SHP77 treated with DMSO at 0.1 percent for 48 hours (cell line): ENCODE measurements at regions not wholly inside any gene's neighbourhood (a gene's known extent, or its start where the extent isn't known, plus 50 kb on each side); places are given as distances from the start of the nearest gene placed in this dataset.

Experiments
- DNase-seq: peaks from one replicate; lab custom pipeline; 2025; lab: John Stamatoyannopoulos, UW

DNA sequence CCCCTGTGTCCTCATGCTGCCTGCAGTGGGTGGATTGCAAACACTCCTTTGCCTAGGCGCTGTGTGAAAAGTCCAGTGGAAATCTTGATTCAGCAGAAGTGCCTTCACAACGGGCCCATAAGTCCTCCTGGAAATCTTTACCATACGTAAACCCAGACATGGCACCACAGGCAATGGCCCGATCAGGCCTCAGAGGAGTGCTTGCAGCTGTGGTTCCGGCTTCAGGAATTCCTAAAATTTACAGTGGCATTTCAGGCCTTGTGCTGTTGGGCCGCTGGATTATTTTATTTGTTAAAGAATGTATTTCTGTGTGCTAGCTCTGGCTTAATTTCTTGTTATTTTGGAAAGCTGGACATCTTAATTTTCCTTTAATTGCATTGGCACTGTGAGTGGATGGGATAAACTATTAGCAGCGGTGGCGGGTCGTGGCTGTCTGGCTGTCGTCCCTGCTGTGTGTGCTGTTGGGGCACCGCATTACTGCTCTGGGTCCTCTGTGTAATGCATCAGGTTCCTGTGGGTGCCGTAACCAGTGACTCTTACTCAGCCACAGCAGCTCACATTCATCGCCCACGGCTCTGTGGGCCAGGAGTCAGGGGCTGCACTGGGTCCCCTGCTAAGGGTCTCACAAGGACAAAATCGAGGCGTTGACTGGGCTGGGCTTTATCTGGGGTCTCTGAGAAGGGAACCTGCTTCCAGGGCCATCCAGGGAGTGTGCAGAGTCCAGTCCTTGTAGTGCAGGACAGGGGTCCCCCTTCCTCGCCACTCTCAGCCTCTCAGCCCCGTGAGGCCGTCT, 73.1 kb downstream of the RTP5 start:
- DNase-seq = no peak

DNA sequence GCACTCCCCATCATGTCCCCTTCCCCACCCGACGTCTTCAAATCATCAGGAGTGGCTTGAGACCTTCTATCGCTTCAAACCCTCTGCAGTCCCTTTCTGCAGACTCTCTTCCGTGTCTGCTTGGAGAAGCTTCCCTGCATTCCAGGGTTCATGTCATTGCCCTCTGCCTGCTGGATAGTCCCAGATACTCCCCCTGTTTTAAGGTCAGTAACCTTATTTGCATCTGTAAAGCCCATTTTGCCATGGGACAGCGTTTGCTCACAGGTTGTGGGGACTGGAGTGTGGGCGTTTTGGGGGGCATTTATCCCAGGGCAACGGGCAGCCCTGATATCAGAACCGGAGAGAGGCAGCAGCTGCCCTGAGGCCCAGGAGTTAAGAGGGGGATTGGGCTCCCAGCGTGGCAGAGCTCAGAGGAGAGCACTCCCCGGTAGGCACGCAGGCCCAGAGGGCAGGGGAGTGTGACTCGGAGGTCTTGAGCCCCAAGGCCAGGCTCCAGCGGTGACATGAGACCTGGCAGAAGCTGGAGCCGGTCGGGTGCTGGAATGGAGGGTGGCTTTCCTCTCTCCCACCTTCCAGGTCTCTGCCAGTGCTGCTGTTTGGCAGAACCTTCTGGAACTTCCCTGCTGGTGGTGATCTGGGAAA, 73.8 kb downstream of the RTP5 start:
- DNase-seq = no peak

DNA sequence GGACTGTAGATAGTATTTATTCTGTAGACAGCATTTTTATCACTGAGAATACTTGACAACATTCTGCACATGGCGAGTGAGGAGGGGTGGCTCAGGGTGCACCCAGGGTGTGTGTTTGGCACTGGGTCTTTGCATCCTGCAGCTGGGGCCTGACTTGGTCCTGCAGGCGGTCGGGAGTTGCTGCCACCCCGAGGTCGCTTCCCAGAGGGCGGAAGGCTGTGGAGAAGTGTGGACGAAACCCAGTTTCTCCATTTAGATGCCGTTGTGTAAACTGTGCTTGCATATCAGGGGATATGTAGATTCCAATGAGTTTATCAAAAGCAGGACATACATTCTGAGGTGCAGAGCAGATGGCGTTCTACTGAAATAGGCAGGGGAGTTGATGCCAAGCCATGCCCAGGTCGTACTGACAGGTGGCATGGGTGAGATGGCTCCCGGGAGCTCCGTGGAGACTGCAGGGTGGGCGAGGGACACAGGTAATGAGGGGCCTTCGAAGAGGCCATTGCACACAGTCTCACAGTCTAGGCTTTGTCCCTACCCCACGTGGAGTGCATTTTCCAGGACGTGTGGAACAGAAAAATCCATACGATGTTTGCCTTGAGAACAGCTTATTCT, 74.5 kb downstream of the RTP5 start:
- no peak for DNase-seq

DNA sequence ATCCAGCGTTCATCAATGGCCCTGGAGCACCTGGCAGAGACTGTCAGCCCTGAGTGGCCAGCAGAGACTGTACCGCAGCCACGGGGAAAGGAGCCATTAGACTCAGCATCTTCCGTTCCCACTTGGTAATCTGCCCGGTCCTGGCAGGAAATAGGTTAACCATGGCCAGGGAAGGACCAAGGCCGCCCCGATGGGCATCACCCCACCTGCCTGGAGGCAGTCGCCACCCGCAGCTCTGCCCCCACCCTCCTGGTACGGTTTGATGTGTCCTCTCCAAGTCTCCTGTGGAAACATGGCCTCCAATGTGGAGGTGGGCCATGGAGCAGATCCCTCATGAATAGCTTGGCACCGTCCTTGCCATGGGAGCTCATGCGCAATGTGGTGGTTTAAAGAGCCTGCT, 75.3 kb downstream of the RTP5 start:
- DNase-seq = no peak

DNA sequence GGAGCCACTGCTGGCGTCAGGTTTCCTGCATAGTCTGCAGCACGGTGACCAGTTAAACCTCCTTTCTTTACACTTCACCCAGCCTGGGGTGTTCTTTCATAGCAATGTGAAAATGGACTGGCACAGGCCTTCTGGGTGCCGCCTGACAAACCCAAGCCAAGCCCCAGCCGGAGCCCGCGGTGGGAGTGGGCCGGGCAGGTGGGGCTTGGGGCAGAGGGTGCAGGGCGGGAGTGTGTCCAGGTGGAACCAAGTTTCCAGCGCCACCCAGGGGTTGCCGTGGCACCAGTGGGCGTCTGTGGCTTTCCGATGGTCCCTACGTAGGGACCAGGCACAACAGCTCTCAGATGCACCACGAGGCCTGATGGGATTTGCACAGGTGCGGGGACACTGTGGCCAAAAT, 75.8 kb downstream of the RTP5 start:
- DNase-seq = no peak

DNA sequence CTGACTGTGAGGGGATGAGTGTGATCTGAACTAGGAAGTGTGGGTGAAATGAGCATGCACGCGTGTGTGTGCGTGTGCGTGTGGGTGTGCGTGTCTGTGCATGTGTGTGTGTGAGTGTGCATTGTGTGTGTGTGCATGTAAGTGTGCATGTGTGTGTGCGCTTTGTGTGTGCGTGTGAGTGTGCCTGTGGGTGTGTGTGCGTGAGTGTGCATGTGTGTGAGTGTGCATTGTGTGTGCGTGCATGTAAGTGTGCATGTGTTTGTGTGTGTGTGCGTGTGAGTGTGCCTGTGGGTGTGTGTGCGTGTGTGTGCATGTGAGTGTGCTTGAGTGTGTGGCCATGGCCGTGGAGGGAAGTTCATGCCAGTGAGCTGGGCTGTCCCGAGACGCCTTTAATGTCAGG, 76.3 kb downstream of the RTP5 start:
- no peak for DNase-seq

DNA sequence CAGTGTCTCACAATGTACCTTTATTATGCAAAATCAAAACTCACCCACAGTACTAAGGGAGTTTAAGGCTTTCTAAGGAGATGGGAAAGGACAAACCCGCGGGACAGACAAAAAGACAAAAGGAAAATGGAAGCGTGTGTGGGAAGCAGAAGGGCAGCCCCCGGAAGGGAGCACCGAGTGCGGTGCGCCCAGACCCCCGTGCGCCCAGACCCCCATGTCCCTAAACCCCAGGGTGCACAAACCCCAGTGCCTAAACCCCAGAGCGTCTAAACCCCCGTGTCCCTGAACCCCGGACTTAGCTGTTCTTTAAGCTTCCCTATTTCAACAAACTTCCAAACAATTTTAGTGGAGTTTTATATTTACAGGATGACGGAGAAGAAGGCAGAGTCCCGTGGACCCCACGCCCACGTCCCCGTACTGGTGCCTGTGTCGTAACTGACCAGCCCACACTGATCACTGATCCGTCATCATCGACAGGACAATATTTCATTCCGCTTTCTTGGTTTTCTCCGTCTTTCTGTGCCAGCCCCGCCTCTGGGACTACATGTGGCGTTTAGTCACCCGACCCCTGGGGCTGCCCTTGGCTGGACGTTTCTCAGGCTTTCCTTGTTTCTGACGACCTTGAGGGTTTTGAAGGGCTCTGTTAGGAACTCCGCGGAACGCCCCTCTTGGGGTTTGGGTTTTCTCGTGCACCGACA, 76.9 kb downstream of the RTP5 start:
- no peak for DNase-seq

DNA sequence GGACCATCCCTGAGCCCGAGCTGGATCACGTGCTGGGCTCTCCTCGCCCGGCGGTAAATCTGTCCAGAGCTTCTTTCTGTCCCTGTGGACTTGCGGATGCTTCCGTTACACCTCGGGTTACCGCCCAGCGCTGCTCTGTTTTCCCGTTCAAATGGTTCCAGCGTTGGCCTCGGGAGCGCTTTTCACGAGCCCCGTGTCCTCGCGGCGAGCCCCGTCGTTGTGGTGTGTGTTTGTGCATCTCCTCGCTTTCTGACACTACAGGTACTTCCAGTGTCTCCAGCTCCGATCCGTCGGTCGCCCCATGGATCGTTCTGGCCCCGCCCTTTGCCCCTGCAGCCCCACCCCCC, 77.4 kb downstream of the RTP5 start:
- DNase-seq = no peak

DNA sequence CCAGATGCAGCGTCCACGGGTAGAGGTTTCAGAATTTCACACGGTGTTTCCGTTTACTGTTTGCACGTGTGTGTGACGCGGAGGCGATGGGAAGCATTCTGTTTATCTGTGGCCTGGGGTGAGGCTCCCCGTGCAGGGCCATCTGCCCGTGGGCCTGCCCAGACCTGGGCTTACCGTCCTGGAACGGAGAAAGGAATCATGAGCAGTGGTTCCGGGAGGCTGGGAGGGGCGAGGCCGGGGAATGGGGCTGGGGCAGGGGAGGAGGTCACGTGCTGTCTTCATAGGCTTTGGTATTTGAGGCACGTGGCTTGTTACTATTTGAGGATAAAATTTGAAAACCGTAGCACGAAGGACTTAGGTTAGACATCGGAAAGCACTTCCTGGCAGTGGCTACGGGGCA, 77.9 kb downstream of the RTP5 start:
- no peak for DNase-seq

DNA sequence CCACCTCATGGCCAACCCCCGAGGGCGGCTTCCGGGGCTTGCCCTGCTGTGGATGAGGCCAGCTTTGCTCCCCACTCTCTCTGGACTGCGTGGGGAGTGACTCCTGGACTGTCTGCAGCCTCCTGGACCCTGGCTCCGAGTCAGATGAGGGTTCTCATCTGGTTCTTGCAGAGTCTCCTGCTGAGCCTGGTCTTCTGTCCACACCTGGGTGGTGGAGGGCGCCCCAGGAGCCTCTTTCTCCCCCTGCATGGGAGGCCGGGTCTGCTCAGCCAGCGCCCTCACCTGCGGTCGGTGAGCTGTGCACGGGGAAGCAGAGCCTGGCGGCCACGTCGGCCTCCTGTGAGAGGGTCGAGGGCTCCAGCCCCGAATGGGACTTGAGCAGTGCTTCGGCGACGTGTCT, 78.3 kb downstream of the RTP5 start:
- DNase-seq = no peak

DNA sequence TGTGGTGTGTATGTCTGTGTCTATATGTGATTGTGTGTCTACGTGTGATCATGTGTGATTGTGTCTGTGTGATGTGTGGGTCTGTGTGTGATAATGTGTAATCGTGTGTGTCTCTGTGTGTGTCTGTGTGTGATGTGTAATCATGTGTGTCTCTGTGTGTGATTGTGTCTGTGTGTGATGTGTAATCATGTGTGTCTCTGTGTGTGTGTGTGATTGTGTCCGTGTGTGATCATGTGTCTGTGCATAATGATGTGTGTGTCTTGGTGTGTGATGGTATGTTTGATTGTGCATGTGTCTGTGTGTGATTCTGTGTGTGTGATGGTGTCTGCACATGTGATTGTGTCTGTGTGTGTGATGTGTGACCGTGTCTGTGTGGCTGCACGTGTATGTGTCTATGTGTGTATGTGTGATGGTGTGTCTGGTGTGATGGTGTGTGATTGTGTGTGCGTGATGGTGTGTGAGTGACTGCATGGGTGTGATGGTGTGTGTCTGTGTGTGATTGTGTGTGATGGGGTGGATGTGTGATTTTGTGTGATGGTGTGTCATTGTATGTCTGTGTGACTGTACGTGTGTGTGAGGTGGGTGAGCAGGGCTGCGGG, 78.9 kb downstream of the RTP5 start:
- no peak for DNase-seq

DNA sequence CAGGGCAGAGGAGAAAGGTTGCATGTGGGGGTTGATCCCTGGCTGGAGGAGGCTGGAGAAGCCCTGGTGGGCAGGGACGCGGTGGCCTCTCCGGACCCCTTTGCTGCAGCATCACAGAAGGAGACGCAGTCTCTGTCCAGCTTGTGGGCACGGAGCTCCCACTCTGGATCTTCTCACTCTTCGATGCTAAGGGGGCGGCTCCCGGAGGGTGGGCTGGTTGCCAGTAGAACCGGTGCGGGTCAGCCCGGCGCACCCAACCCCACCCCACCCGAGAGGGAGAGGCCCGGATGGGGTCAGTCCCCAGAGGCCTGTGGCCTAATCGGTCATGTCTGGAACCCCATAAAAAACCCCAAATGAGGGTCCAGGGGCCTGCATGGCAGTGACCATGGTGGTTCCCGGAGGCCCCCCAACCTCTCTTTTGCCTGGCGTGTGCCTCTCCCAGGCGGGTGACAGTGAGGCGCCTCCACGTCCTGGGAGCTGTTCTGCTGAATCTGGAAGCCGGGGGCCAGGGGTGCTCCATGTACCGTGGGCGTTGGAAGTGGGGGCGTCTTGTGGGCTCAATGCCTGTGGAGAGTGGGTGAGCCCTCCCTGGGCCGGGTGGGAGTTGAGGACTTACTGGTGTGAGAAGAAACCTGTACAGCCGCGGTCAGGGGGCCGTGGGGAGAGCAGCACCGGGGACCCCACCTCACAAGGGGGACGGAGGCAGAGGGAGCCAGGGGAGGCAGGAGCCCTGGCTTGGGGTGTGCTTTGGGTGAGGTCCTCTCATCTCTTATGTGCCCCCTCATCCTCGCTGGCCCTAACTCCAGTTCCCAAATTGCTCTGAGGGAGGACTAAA, 79.6 kb downstream of the RTP5 start:
- no peak for DNase-seq

DNA sequence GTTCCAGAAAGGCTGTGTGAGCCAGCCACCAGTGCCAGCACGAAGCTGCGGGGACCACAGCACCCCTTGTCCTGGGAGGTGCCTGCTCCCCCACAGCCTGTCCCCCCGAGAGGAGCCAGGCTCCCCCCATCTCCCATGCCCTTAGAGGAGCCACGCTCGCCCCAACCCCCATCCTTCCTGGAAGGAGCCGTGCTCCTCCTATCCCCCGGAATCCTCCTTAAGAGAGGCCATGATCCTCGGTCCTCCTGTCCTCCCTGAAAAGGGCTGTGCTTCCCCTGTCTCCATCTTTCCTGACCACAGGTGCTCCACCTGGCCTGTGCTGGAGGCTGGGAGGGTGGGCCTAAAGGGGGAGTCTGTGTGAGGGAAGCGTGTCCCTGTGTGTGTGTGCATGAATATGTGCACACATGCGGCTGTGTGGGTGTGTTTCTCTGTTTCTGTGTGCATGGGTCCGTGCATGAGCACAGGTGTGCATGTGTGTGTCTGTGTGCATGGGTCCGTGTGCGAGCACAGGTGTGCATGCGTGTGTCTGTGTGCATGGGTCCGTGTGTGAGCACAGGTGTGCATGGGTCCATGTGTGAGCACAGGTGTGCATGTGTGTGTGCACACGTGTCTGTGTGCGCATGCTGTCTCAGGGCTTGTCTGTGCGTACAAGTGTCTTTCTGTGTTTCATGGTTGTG, 80.3 kb downstream of the RTP5 start:
- DNase-seq = no peak

DNA sequence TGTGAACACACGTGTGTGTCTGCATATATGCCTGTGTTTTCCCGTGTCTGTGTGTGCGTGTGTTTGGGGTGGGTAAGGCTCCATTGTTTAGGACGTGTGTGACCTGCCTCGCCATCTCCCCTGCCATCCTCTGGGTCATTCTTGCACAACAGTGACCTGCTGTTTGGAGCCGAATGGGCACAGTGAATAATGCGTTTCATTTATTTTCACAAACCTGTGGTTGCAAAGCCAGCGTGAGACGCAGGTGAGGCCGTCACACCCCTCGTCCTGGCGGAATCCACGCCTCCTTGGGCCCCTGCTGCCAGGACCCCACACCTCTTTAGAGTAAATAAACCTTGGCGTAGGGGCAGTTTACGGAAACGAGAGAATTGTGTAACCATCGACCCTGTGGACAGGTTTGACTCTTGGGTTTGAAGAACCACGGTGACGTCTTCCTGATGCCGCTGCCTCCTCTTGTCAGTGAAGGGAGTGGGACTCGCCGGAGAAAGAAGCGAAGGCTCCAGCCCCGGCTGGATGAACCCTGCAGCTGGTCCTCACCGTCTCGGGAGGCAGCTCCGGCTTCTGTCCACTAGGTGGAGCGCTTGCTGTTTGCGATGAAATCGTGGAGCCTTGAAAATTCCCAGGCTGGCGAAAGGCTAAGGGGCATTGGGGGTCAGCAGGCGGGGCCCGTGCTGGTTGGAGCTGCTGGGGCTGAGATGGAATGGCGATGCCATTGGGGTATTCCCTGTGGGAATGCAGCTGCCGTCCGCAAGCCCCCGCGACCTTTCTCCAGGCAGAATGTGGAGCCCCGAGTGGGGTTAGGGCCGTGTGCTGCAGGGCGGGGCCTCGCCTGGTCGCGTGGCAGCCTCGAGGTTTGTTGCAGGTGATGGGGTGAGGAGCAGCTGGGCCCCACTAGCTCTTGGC, 81.1 kb downstream of the RTP5 start:
- peak; percentile 5 for DNase-seq

DNA sequence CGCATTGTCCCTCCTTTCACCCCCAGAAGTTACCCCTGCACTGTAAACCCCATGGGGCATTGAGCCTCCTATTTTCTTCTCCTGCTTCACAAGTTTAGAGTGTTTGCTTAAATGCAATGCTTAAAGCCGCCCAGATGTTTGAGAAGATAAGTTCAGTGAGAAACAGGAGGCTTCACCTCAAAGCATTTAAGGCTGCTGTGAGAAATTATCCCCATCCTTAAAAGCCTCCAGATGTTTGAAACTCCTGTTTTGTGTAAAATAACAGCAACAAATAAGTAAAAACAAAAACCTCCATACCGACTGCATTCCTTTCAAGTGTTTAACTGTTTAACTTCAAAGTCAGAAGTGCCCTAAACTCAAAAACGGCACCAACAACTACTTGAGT, 81.8 kb downstream of the RTP5 start:
- DNase-seq = no peak

DNA sequence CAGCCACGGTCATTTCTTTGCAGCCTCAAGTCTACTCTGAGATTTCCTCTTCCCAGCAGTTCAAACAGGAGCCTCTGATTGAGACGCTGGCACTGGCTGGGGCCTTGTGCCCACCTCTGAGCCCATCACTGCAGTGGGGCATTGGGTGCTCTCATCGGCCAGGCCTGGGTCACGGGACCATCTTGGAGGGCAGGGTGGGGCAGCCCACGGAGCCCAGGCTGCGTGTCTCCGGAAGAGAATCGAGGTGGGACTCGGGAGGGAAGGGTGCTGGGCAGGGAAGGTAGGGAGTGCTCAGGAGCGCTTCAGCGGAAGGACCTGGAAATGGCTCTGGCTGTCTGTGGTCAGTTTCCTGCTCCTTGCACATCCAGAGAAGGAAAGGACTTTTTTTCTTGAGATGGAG, 82.4 kb downstream of the RTP5 start:
- DNase-seq = no peak

DNA sequence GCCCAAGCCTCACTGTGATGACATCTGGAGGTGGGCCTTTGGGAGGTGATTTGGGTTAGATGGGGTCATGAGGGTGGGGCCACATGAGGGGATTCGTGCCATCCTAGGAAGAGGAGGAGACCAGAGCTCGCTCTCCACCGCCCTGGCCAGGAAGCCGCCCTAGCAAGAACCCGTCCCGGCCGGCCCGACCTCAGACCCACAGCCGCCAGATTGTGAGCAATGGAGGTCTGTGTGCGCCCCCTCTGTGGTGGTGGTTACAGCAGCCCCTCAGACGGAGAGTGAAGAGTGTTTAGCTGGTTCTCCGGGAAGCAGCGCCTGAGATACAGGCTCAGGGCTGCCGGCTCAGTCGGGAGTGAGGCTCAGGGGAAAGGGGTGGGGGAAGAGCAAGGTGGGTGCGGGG, 83.3 kb downstream of the RTP5 start:
- DNase-seq = no peak

DNA sequence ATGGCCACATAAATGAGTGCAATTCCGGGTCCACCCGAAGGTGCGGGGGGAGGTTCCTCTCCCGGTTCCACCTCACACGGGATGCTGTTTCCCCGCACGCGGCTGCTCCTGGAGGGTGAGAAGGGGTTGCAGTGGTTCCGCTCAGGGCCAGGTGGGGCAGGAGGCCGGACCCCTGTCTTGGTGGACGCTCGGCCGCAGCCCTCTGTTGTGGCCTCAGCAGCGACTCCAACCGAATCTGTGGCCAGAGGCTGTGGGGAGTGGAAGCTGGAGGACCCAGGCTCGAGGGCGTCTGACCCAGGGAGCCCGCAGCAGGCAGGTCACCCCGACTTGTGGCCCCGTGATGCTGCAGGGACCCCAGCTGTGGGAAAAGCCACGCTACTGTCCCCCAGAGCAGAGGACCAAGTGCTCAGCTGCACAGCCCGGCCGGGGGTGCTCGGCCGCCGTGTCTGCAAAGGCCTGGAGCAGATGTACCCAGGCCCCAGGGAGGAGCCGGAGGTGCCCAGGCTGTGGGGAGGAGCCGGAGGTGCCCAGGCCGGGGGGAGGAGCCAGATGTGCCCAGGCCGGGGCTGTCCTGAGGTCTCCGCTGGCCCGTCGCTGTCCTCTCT, 83.9 kb downstream of the RTP5 start:
- DNase-seq = no peak

DNA sequence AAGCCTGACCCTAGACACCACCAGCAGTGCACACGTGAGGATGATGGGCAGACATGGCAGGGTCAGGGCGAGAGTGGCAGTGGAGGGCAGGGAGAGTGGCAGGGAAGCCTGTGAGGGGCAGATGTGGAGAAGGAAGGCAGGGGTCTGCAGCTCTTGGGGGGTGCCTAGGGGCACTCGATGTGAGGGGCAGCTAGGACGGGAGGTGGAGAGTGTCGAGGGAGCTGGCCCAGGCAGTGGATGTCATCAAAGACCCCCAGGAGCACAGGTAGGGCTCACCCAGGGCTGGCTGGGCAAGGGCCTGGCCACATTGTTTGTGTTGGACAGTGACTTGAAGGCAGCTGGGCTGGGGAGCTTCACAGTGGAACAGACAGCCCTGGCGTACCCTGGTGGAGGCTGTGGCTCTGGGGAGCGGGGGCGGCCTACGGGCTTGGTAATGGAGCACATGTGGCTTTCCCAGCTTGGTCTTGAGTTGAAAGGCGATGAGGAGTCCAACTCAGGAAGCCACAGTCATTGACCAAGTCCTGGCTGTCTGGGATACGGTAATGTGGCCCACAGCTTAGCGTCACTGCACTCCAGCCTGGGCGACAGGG, 87.1 kb downstream of the RTP5 start:
- DNase-seq = no peak
